AG09319 (cell line): ENCODE measurements at regions not wholly inside any gene's neighbourhood (a gene's known extent, or its start where the extent isn't known, plus 50 kb on each side); places are given as distances from the start of the nearest gene placed in this dataset.
"Not testable (repeated sequence)": the region's sequence is repeated elsewhere in the genome, so short reads cannot be mapped to it uniquely, and the experiment has no call there.

Experiments
- DNase-seq: peaks from one replicate; pipeline ENCODE4 v3.0.0-alpha.2; 2010; ENCODE audit warnings: low read depth; ENCODE audit errors: extremely low read depth
- CTCF ChIP-seq: IDR thresholded peaks from 2 replicates; pipeline ENCODE4 v1.5.1; 2011; ENCODE audit warnings: low read depth, mild to moderate bottlenecking, inconsistent platforms, low read length, moderate library complexity

- no peak for DNase-seq
- TF ChIP-seq CTCF, result no peak
Measured at GRCh38 chr18:66867653-66868052, 263.8 kb upstream of the CDH19 start.

DNA sequence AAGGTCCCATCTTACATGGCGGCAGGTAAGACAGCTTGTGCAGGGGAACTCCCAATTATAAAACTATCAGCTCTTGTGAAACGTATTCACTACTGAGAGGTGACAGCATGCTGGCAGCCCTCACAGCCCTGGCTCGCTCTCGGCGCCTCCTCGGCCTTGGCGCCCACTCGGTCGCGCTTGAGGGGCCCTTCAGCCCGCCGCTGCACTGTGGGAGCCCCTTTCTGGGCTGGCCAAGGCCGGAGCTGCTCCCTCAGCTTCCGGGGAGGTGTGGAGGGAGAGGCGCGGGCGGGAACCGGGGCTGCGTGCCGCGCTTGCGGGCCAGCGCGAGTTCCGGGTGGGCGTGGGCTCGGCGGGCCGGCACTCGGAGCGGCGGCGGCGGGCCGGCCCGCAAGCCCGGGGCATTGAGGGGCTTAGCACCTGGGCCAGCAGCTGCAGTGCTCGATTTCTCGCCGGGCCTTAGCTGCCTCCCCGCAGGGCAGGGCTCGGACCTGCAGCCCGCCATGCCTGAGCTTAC is 262.6 kb upstream of the CDH19 start:
- DNase-seq, result not testable (repeated sequence)

DNA sequence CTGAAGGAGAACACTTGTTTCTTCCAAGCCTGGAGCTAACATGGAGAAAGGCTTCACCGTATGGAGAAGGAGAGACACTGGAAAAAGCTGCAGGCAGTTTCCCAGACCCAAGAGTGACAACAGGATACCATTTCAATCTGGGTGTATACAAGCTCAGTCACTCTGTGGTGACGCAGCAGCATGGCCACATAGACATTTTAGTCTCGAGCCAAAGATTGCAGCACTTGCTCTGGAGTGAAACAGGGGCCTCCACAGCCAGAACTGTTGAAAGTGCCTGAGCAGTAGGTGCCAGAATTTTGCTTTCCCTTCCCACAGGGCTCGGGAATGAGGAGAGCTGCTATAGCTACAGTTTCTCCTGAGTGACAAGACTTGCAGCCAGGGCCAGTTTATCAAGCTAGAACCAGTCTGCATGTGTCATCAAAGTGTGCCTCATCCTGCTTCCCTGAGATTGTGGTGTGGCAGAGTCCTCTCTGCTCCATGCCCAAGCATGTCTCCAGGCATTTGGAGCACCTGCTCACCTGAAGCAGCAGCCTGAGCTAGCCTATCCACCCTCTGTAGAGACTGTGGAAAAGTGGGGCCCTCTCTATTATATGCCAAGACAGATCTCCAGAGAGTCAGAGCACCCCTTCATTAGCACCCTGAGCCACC is 234.6 kb upstream of the CDH19 start:
- no peak for TF ChIP-seq CTCF
- no peak for DNase-seq

GRCh38 chr18:66833646-66834045 is 229.8 kb upstream of the CDH19 start:
- no peak for DNase-seq
- no peak for TF ChIP-seq CTCF

DNA sequence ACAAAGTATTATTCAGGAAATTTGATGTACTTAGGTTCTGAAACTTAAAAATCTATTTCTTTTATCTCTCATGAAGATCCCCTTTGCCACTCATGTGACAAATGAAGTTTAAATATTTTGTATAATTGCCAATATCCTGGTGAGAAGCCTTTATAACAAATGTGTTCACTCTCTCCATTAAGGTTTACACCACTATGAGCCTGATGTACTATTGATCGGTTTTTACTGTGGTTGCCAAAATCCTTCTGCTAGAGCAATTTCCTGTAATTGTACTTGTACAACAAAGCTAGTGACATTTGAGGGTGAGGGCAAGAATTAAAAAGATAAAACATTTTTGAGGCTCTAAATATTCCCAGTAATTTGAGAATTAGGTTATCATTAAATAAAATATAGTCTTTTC is 222.3 kb upstream of the CDH19 start:
- no peak for TF ChIP-seq CTCF
- no peak for DNase-seq

GRCh38 chr18:66825347-66825746 is 221.5 kb upstream of the CDH19 start:
- no peak for TF ChIP-seq CTCF
- DNase-seq, result no peak

DNA sequence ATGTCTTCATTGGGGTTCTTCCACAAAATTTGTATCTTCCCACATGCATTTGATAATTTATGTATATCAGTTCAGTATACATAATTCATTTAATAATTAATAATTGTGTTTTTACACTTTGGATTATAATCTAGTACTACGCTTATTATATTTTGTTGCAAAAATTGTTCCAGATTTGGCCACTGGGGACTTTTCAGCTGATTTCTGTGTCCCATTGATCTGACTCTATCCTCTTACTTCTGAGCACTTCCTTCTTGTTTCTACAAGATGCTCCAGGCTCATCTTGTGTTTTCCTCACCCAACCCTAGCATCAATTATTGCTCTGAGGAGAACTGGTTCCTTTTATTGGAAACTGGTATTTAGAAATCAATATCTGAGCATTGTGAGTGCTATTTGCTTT is 215.3 kb upstream of the CDH19 start:
- no peak for DNase-seq

More for the DNA sequence above, 215.3 kb upstream of the CDH19 start:
- TF ChIP-seq CTCF, result no peak
